HK-2 (cell line): ENCODE measurements at regions not wholly inside any gene's neighbourhood (a gene's known extent, or its start where the extent isn't known, plus 50 kb on each side); places are given as distances from the start of the nearest gene placed in this dataset.
"Not testable (repeated sequence)": the region's sequence is repeated elsewhere in the genome, so short reads cannot be mapped to it uniquely, and the experiment has no call there.

ENCODE experiments used
- DNase-seq: peaks from one replicate; pipeline ENCODE4 v3.0.0-alpha.2; 2018; ENCODE audit not compliant: unreplicated experiment

DNA sequence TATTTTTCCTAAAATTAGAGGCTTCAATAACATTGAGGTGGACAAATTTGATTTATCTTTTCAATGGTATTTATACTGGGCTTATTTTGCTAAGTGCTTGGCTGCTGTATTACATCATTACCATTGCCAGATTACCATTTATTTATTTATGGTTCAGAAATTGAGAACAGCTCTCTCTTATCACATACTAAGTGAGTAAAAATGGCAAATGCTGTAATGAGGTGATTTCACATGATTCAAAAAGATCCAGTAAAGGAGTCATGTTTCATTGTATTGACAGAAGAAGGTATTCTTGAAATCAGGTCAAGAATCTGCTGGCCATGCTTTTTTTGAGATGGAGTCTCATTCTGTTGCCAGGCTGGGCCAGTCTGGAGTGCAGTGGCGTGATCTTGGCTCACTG lies 322.6 kb downstream of the KIF20B start:
- no peak for DNase-seq

DNA sequence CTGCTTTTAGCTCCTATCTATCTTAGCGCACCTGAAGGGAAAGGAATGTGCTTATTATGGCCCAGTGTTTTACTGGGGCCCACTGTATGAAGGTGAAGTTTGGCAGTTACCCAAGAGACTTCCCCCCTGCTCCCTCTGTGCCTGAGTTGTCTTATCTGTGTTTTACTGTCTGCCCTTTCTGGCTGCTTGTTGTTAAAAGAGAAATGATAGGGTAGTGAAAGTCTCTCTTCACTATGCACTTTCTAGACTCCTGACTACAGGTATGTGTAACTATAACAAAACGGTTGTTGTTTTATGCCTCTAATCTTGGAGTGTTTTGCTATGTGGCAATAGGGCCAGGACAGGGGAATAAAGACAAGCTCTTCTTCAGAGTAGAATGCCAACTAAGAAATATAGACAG lies 326.9 kb downstream of the KIF20B start:
- no peak for DNase-seq

DNA sequence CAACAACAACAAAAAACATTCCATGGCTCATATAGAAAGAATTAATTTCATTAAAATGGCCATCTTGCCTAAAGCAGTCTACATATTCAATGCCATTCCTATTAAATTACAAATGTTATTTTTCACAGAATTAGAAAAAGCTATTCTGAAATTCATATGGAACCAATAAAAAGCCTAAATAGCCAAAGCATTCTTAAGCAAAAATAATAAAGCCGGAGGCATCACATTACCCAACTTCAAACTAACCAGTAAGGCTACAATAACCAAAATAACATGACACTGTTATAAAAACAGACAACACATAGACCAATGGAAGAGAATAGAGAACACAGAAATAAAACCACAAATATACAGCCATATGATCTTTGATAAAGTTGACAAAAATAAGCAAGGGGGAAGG lies 330.4 kb downstream of the KIF20B start:
- DNase-seq = no peak

DNA sequence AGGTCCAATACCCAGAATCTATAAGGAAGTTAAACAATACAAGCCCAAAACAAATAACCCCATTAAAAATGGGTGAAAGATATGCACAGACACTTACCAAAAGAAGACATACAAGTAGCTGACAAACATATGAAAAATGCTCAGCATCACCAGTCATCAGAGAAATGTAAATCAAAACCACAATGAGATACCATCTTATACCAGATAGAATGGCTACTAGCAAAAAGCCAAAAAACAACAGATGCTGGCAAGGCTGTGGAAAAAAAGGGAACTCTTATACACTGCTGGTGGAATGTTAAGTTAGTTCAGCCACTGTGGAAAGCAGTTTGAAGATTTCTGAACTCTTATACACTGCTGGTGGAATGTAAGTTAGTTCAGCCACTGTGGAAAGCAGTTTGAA lies 331.1 kb downstream of the KIF20B start:
- DNase-seq = no peak

DNA sequence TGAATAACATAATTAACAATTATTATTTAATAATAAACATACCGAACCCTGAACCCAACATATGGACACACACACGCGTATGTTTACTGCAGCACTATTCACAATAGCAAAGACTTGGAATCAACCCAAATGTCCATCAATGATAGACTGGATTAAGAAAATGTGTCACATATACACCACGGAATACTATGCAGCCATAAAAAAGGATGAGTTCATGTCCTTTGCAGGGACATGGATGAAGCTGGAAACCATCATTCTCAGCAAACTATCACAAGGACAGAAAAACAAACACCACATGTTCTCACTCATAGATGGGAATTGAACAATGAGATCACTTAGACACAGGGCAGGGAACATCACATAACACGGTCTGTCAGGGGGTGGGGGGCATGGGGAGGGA lies 333.5 kb downstream of the KIF20B start:
- DNase-seq = not testable (repeated sequence)

DNA sequence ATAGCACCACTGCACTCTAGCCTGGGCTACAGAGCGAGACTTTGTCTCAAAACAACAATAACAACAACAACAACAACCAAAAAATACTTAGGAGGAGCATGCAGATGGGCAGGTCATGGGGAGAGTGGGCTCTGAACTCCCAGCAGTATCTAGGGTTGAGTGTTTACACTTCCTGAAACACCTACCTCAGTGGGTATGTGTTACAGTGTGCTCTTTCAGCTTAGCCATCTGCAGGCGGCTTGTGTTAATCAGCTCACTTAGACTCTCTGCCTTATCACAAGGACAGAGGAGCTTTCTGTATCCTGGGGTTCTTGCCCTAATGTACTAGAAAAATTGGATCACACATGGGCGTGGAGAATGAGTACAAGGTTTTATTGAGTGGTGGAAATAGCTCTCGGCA lies 340.2 kb downstream of the KIF20B start:
- DNase-seq = no peak

DNA sequence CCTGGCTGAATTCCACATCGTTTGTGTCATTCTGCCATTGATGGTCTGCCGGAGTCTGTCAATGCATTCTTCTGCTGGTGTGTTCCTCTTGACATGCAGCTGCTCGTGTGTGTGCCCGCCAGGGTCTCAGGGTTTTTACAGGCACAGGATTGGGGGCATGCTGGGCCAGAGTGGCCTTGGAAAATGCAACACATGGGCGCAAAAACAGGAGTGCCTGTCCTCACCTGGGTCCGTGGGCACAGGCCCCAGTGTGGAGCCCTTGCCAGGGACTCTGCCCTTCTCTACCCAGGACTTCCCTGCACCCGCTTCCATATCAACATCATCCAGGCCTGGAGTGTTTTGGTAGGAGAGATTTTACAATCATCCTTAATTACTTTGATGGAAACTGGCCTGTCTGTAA lies 340.7 kb downstream of the KIF20B start:
- DNase-seq = no peak

DNA sequence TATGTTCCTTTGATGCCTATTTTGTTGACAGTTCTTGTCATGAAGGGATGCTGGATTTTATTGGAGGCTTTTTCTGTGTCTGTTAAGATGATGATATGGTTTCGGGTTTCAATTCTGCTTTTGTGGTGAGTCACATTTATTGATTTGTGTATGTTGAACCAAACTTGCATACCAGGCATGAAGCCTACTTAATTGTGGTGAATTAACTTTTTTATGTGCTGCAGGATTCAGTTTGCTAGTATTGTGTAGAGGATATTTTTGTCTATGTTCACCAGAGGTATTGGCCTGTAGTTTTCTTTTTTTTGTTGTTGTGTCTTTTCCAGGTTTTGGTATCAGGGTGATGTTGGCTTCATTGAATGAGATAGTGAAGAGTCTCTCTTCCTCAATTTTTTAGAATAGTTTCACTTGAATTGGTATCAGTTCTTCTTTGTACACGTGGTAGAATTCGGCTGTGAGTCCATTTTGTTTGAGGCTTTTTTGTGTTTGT lies 345.9 kb downstream of the KIF20B start:
- no peak for DNase-seq

DNA sequence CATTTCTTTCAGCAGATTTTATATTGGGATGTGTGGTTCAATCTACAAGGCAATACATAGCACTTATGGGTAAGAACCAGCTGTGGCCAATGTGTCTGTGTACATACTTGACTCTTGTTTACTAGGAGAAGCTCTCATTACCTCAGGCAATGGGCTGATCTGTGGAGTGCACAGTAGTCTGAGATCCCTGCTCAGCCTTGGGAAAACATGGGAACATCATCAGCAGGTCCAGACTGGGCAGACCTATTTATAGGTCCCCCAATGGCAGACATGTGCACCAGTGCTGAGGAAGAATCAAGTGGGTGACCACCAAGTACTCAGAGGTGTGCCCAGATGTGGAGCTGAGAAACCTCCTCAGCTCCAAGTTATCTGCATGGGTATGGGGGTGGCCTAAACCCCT lies 349.7 kb downstream of the KIF20B start:
- no peak for DNase-seq

DNA sequence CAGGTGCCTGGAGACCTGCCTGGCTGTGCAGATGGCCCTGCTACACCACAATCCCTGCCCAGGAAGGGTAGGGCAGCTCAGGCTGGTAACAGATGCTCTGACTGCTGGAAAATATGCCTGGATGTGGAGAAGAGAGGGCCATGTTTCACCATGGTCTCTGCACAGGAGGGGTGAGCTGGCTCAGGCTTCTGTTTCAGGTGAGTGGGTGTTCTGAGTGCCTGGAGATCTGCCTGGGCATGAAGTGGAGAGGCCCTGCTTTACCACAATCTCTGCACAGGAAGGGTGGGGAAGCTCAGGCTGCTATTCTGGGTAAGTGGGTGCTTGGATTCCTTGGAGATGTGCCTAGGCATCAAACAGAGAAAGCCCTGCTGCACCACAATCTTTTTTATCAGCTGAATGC lies 350.1 kb downstream of the KIF20B start:
- no peak for DNase-seq

DNA sequence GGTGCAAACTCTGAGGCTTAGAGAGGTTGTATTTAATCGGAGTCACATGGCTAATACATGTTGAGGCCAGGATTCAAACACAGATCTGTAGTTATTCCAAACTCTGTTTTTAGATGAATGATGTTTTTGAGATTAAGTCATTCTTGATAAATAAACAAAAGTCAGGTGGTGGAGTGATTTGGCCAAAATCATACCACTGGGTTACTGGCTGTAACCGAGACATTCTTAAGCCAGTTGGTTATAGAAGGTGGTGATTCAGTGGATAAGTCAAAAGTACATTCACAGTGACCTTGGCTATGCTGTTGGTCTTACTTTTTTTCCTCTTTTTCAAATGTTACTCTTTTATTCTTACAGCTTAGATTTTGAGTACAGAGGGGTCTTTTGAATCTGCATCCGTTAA lies 361.4 kb downstream of the KIF20B start:
- no peak for DNase-seq

DNA sequence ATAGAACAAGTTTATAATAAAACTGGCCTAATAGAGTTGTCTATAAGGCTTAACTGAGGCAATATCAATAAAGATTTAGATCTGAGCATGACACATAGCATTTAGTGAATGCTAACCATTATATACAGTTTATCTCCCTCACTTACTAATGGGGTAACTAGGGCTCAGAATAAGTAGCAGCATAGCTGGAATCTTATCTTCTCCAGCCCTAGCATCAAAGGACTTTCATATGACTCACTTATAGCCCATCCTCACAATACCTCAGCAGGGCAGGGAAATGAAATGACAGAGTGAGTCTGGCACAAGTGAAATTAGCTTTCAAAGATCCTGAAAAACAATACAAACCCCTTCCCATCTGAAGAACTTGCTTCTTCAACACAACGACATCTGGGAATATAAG lies 362.9 kb downstream of the KIF20B start:
- DNase-seq = no peak

DNA sequence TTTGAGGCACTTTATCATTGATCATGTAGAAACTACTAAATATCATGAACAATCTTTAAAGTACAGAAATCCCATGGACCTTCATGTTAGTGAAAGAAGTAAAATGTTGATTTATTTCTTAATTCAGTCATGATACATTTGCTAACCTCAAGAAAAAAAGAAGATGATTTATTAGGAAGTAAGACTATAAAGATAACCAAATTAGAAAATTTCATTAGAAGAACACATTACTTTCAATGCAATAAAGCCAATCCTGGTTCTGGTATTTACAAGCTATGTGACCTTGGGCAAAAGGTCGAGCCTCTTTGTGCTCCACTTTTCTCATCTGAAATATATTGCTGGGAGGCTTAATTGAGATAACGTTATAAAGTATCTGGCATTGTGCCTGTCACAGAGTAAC lies 365.0 kb downstream of the KIF20B start:
- no peak for DNase-seq

DNA sequence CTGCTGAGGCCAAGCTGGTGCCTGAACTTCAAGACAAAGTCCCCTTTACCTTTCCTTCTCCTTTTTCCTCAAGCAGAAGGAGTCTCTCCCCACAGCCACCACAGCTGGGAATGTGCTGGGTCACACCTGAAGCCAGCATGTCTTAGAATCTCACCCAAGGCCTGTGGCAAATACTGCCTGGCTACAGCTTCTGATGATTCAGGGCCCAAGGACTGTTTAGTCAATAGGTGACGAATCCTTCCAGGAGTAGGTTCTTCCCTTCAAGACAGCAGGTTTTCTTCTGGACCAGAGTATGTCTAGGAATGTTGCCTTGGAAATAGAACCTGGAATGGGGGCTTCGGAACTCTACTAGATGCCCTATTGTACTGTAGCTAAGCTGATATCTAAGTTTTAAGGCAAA lies 374.6 kb downstream of the KIF20B start:
- no peak for DNase-seq

DNA sequence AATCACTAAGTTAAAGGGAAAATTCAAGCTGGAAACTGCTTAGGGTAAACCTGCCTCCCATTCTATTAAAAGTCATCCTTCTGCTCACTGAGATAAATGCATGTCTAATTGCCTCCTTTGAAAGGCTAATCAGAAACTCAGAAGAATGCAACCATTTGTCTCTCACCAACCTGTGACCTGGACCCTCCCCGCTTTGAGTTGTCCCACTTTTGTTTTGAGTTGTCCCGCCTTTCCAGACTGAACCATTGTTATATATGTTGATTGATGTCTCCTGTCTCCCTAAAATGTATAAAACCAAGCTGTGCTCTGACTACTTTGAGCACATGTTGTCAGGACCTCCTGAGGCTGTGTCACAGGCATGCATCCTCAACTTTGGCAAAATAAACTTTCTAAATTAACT lies 378.4 kb downstream of the KIF20B start:
- DNase-seq = no peak

DNA sequence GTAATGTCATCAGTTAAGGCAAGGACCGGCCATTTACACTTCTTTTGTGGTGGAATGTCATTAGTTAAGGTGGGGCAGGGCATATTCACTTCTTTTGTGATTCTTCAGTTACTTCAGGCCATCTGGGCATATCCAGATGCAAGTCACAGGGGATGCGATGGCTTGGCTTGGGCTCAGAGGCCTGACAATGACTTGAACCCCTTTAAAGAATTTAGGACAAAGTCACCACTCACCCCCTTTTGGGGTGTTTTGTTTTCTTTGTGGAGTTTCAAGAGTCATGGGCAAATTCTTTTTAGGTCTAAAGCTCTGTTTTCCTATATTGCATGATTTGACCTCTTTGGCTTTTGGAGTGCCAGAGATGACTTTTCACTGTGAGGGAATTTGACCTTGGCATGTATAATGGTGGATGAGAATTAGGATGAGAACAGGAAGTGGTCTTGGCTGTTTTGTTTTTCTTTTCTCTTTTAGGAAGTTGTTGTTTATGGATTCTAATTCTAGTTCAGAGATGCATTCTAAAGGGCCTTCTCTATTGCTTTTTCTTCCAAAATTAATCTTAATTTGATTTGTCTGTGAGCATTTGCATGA lies 385.3 kb downstream of the KIF20B start:
- DNase-seq = not testable (repeated sequence)

DNA sequence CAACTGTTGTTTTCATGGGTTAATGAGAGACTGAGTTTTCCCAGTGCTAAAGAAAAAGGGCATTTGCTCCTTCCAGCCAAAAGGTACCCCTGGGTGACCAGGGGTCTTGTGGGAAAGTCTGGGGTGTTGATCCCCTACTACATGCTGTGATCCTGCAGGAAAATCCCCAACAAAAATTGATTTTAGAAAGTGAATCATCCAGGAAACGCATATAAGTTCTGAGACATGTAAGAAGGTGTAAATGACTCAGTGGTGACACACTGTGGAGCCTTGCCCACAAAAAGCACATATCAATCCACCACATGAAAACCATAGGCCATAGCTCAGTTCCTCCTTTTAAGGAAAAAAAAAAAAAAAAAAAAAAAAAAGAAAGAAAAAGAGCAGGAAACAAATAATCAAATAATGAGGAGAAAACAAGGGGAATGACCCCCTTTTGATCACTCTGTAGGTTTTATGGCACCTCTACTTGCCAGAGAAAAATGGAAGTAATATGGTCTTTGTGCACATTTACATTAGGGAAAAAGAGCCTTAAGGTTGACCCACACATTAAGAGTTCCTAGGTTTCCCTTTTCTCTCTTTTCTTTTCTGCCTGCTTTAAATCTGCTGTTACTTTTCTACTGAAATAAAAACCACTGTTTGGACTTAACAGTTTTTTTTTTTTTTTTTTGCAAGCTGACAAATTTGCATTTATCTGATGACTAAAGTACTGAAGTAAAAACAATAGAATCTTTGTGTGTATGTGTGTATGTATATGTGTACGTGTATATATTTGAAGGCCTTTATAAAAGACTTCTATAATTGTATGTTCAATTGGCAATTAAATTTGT lies 386.0 kb downstream of the KIF20B start:
- DNase-seq = no peak

DNA sequence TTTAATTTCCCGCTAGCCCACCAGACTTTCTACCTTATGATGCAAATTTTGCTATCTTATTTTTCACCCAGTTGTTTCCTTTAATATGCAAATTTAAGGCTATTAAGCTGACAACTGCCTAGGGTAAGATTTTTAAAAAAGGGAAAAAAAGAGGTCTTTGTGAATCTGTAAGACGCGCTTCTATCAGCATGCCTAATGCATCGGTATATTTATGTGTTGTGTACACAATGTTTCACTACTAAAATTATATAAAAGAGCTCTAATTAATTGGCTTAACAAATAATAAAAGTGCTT lies 386.6 kb downstream of the KIF20B start:
- no peak for DNase-seq

DNA sequence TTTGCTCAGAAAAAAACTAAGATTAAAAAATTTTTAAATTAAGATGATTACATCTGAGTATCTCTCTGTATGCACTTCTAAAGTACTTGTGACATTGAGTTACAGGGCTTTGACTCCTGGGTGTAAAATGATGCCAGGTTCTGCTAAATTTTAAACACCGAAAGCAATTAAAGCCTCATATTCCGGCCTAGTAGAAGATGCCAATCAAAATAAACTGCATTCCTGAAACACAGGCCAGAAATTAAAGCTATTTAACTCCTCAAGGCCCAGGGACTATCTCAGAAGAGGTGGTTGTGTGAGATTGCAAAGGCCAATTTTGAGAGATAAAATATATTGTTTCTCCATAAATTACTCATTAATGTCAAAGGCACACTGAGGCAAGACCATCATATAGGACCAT lies 388.3 kb downstream of the KIF20B start:
- no peak for DNase-seq

DNA sequence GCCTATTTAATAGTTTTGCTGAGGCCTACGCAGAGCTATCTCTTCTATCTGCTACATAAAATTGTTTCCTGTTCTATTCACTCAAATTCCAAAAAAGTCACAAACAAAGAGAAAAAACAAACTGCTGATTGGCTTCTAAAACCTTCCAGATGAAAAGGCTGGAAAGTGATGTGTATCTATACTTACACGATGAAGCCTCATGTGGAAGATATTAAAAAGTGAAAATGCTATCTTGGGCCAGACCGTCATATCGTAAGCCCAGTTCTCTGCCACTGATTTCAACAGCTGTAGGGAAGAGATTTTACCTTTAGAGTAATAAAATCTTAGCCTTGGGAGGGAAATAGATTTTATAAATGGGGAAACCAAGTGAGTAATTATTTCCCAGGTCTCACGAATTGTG lies 394.8 kb downstream of the KIF20B start:
- no peak for DNase-seq

DNA sequence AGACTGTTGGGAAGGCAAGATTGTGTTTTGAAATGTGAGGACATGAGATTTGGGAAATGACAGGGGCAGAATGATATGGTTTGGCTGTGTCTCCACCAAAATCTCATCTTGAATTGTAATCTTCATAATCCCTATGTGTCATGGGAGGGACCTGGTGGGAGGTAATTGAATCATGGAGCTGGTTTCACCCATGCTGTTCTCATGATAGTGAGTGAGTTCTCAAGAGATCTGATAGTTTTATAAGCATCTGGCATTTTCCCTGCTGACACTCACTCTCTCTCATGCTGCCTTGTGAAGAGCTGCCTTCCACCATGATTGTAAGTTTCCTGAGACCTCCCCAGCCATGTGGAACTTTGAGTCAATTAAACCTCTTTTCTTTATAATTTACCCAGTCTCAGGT lies 406.2 kb downstream of the KIF20B start:
- not testable (repeated sequence) for DNase-seq

DNA sequence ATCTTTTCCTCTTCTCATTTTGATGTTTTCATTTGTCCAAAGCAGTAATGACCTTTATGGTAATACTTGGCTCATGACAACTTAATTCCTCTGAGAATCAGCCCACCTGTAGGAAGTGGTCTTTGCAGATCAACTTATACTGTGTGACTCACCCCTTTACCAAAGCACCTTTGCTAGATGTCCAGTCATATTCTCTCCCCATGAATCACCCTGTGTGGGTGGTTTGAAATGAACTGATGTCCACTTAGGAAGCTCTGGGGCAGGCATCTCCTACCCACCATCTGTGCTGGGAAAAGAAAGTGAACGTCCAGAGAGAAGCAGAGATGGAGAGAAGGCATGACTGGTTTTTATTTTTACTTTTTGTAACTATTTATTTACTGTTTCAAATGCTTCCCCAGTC lies 410.3 kb downstream of the KIF20B start:
- no peak for DNase-seq

DNA sequence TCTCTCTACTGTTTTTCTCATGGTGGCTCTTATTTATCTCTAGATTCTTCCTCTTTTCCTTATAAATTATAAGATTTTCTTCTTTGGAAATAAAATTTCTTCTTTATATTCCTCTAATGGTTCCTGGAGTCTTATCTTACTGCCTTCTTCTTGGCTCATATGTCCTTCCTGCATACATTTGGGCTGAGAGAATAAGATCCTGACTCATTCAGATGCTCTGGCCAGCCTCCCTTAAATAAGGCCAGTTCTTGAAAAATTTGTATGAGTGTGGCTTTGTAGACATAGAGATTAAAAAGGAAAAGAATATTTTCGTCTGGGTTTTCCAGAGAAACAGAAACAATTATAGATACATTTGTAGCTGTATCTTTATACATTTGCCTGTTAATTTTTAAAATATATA lies 411.3 kb downstream of the KIF20B start:
- no peak for DNase-seq

DNA sequence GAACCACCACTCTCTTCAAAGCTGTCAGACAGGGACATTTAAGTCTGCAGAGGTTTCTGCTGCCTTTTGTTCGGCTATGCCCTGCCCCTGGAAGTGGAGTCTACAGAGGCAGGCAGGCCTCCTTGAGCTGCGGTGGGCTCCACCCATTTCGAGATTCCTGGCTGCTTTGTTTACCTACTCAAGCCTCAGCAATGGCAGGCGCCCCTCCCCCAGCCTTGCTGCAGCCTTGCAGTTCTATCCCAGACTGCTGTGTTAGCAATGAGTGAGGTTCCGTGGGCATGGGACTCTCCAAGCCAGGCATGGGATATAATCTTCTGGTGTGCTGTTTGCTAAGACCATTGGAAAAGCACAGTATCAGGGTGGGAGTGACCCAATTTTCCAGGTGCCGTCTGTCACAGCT lies 417.2 kb downstream of the KIF20B start:
- not testable (repeated sequence) for DNase-seq
